GM23338 (cell line): ENCODE measurements at regions not wholly inside any gene's neighbourhood (a gene's known extent, or its start where the extent isn't known, plus 50 kb on each side); places are given as distances from the start of the nearest gene placed in this dataset.

ENCODE experiments used
- ATAC-seq: fragments of 200-7000 bp; cut with Tn5 transposase; 3 replicates; pipeline ENCODE4 v1.9.1; 2020
- DNase-seq: peaks from one replicate; pipeline ENCODE4 v3.0.0-alpha.2; 2015; ENCODE audit warnings: low spot score
- H2AFZ ChIP-seq: fragments of 200-600 bp; sonication (generic); 2 replicates; pipeline ENCODE4 v1.8.0; 2016; ENCODE audit warnings: antibody characterized with exemption, mild to moderate bottlenecking, moderate library complexity
- H3F3A ChIP-seq: fragments of 200-600 bp; sonication (generic); replicated peaks from 2 replicates; pipeline ENCODE4 v1.8.0; 2017; ENCODE audit warnings: antibody characterized with exemption, mixed run types, low read depth
- H3K27ac ChIP-seq: fragments of 200-600 bp; sonication (generic); 2 replicates; pipeline ENCODE4 v1.6.1; 2016; ENCODE audit warnings: low read depth
- H3K27me3 ChIP-seq: fragments of 200-600 bp; sonication (generic); 2 replicates; pipeline ENCODE4 v1.8.0; 2016; ENCODE audit warnings: mild to moderate bottlenecking, mixed run types, moderate library complexity; ENCODE audit not compliant: insufficient read depth
- H3K36me3 ChIP-seq: fragments of 200-600 bp; sonication (generic); 2 replicates; pipeline ENCODE4 v1.8.0; 2016; ENCODE audit warnings: mild to moderate bottlenecking; ENCODE audit not compliant: insufficient read depth
- H3K4me1 ChIP-seq: fragments of 200-600 bp; sonication (generic); 2 replicates; pipeline ENCODE4 v1.8.0; 2016; ENCODE audit warnings: mild to moderate bottlenecking, moderate library complexity; ENCODE audit not compliant: insufficient read depth
- H3K4me2 ChIP-seq: fragments of 200-600 bp; sonication (generic); 2 replicates; pipeline ENCODE4 v1.7.1; 2017; ENCODE audit warnings: mixed run types
- H3K4me3 ChIP-seq: fragments of 200-600 bp; sonication (generic); 2 replicates; pipeline ENCODE4 v1.6.1; 2016; ENCODE audit warnings: mixed run types
- H3K79me2 ChIP-seq: fragments of 200-600 bp; sonication (generic); replicated peaks from 2 replicates; pipeline ENCODE4 v1.8.0; 2017; ENCODE audit warnings: mild to moderate bottlenecking; ENCODE audit not compliant: insufficient read depth
- H3K9me2 ChIP-seq: fragments of 200-600 bp; sonication (generic); 2 replicates; pipeline ENCODE4 v1.8.0; 2017; ENCODE audit not compliant: insufficient read depth
- H4K20me1 ChIP-seq: fragments of 200-600 bp; sonication (generic); replicated peaks from 2 replicates; pipeline ENCODE4 v1.8.0; 2017; ENCODE audit warnings: mild to moderate bottlenecking; ENCODE audit not compliant: insufficient read depth
- H3K27ac Mint-ChIP-seq: 2 replicates; pipeline ENCODE4 v1.8.0; 2020; ENCODE audit warnings: inconsistent platforms, mild to moderate bottlenecking, moderate library complexity, mixed read lengths
- H3K27me3 Mint-ChIP-seq: 3 replicates; pipeline ENCODE4 v1.8.0; 2022; ENCODE audit warnings: low read depth, mild to moderate bottlenecking, moderate library complexity, mixed read lengths, inconsistent platforms; ENCODE audit not compliant: insufficient read depth, poor library complexity
- H3K36me3 Mint-ChIP-seq: 3 replicates; pipeline ENCODE4 v1.8.0; 2021; ENCODE audit warnings: low read depth, mild to moderate bottlenecking, inconsistent platforms, moderate library complexity, mixed read lengths
- H3K4me1 Mint-ChIP-seq: 3 replicates; pipeline ENCODE4 v1.8.0; 2020; ENCODE audit warnings: mild to moderate bottlenecking, inconsistent platforms, mixed read lengths
- H3K4me3 Mint-ChIP-seq: 3 replicates; pipeline ENCODE4 v1.8.0; 2021; ENCODE audit warnings: moderate library complexity, mild to moderate bottlenecking, inconsistent platforms, mixed read lengths
- H3K9me3 Mint-ChIP-seq: 3 replicates; pipeline ENCODE4 v1.8.0; 2020; ENCODE audit warnings: moderate library complexity, mild to moderate bottlenecking, inconsistent platforms, mixed read lengths
- CREB1 ChIP-seq: fragments of 250-450 bp; sonication (Bioruptor Pico); IDR thresholded peaks from 2 replicates; pipeline ENCODE4 v1.5.0; 2020; ENCODE audit warnings: low read depth, mild to moderate bottlenecking, moderate library complexity
- EZH2 ChIP-seq: fragments of 200-600 bp; sonication (generic); IDR thresholded peaks from one replicate; pipeline ENCODE4 v1.8.0; 2017; ENCODE audit warnings: antibody characterized with exemption, mild to moderate bottlenecking, low read depth; ENCODE audit not compliant: unreplicated experiment
- EZH2phosphoT487 ChIP-seq: fragments of 200-600 bp; sonication (generic); IDR thresholded peaks from one replicate; pipeline ENCODE4 v1.8.1; 2018; ENCODE audit warnings: antibody characterized with exemption; ENCODE audit not compliant: unreplicated experiment
- JUNB ChIP-seq: IDR thresholded peaks from one replicate; pipeline ENCODE4 v1.6.1; 2016; ENCODE audit warnings: antibody characterized with exemption; ENCODE audit not compliant: unreplicated experiment
- NANOG ChIP-seq: IDR thresholded peaks from 2 replicates; pipeline ENCODE4 v1.6.1; 2016; ENCODE audit warnings: antibody characterized with exemption, borderline replicate concordance
- POLR2AphosphoS5 ChIP-seq: IDR thresholded peaks from 2 replicates; pipeline ENCODE4 v1.6.1; 2016; ENCODE audit warnings: antibody characterized with exemption, low read depth
- STAT1 ChIP-seq: IDR thresholded peaks from one replicate; pipeline ENCODE4 v1.6.1; 2016; ENCODE audit warnings: antibody characterized with exemption; ENCODE audit not compliant: unreplicated experiment
- ZNF114 ChIP-seq: fragments of 250-450 bp; sonication (Bioruptor Pico); IDR thresholded peaks from 2 replicates; pipeline ENCODE4 v1.5.0; 2020; ENCODE audit warnings: mild to moderate bottlenecking, moderate library complexity
- ZNF331 ChIP-seq: fragments of 250-450 bp; sonication (Bioruptor Pico); IDR thresholded peaks from 2 replicates; pipeline ENCODE4 v1.5.0; 2020; ENCODE audit warnings: low read depth, mild to moderate bottlenecking, moderate library complexity
- TF ChIP-seq, protein P1 (sequence below): IDR thresholded peaks from 2 replicates; pipeline ENCODE4 v1.6.1; 2016; ENCODE audit warnings: antibody characterized with exemption
- TF ChIP-seq, protein P2 (sequence below): IDR thresholded peaks from one replicate; pipeline ENCODE4 v1.6.1; 2018; ENCODE audit warnings: antibody characterized with exemption; ENCODE audit not compliant: unreplicated experiment
- TF ChIP-seq, protein P3 (sequence below): fragments of 250-450 bp; sonication (Bioruptor Pico); IDR thresholded peaks from 2 replicates; pipeline ENCODE4 v1.5.0; 2020; ENCODE audit warnings: mild to moderate bottlenecking, moderate library complexity
- TF ChIP-seq, protein P4 (sequence below), 2 experiments: fragments of 200-600 bp in 1 of 2; sonication (generic) in 1 of 2; conservative IDR thresholded peaks; 2 replicates each; pipeline versions ENCODE4 v1.5.1 to v1.6.1; 2016 to 2017; ENCODE audit warnings: antibody characterized with exemption in 2 of 2, low read depth in 2 of 2, mild to moderate bottlenecking in 2 of 2, moderate library complexity in 1 of 2

DNA sequence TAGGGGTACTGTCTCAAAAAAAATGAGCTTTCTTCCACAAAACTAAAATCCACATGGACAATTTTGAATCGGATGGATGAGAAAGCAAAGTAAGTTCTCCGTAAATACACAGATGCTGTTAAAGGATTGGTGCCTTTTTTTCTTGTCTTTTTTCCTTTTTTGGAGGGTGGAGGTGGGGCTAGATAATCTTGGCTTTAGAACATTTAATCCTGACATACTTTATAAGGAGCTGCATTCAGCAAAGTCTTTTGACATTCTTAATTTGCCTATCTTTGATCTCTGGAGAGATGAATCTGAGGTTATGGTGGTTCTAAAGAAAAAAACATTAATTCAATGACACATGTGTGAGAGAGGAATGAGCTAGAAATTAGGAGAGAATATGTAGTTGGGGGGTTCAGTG, 312.3 kb upstream of the KCNJ16 start:
- Histone ChIP-seq H3K27me3 (no peaks in the 10 kb centered on the region), H3K9me2 (no peaks in the 10 kb centered on the region), H3F3A (no peaks in the 10 kb centered on the region), H3K79me2 (no peaks in the 10 kb centered on the region), H4K20me1 (no peaks in the 10 kb centered on the region), H3K4me2 (no peak overlapping the region), H3K36me3 (no peaks in the 10 kb centered on the region), H3K4me3 (no peak overlapping the region), H2AFZ (no peak overlapping the region), H3K27ac (no peak overlapping the region), H3K4me1 (no peaks in the 10 kb centered on the region; the same call in 1 of the 2 replicates)
- Mint-ChIP-seq H3K4me3 (no peak overlapping the region), H3K4me1 (peaks cover 3% of the 10 kb centered on the region; the same call in 2 of the 3 replicates), H3K27ac (no peak overlapping the region), H3K9me3 (no peaks in the 10 kb centered on the region), H3K36me3 (no peaks in the 10 kb centered on the region), H3K27me3 (no peaks in the 10 kb centered on the region)
- DNase-seq (no peak), ATAC-seq (no peak)
- TF ChIP-seq, protein P1, sequence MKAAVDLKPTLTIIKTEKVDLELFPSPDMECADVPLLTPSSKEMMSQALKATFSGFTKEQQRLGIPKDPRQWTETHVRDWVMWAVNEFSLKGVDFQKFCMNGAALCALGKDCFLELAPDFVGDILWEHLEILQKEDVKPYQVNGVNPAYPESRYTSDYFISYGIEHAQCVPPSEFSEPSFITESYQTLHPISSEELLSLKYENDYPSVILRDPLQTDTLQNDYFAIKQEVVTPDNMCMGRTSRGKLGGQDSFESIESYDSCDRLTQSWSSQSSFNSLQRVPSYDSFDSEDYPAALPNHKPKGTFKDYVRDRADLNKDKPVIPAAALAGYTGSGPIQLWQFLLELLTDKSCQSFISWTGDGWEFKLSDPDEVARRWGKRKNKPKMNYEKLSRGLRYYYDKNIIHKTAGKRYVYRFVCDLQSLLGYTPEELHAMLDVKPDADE, result no peak
- TF ChIP-seq EZH2 (no peak), CREB1 (CRISPR knock-in tag) (no peak), ZNF331 (CRISPR knock-in tag) (no peak), JUNB (no peak), POLR2AphosphoS5 (no peak), NANOG (no peak), EZH2phosphoT487 (no peak), ZNF114 (no peak), STAT1 (no peak)
- TF ChIP-seq, protein P2, sequence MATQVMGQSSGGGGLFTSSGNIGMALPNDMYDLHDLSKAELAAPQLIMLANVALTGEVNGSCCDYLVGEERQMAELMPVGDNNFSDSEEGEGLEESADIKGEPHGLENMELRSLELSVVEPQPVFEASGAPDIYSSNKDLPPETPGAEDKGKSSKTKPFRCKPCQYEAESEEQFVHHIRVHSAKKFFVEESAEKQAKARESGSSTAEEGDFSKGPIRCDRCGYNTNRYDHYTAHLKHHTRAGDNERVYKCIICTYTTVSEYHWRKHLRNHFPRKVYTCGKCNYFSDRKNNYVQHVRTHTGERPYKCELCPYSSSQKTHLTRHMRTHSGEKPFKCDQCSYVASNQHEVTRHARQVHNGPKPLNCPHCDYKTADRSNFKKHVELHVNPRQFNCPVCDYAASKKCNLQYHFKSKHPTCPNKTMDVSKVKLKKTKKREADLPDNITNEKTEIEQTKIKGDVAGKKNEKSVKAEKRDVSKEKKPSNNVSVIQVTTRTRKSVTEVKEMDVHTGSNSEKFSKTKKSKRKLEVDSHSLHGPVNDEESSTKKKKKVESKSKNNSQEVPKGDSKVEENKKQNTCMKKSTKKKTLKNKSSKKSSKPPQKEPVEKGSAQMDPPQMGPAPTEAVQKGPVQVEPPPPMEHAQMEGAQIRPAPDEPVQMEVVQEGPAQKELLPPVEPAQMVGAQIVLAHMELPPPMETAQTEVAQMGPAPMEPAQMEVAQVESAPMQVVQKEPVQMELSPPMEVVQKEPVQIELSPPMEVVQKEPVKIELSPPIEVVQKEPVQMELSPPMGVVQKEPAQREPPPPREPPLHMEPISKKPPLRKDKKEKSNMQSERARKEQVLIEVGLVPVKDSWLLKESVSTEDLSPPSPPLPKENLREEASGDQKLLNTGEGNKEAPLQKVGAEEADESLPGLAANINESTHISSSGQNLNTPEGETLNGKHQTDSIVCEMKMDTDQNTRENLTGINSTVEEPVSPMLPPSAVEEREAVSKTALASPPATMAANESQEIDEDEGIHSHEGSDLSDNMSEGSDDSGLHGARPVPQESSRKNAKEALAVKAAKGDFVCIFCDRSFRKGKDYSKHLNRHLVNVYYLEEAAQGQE, result no peak
- TF ChIP-seq, protein P3, sequence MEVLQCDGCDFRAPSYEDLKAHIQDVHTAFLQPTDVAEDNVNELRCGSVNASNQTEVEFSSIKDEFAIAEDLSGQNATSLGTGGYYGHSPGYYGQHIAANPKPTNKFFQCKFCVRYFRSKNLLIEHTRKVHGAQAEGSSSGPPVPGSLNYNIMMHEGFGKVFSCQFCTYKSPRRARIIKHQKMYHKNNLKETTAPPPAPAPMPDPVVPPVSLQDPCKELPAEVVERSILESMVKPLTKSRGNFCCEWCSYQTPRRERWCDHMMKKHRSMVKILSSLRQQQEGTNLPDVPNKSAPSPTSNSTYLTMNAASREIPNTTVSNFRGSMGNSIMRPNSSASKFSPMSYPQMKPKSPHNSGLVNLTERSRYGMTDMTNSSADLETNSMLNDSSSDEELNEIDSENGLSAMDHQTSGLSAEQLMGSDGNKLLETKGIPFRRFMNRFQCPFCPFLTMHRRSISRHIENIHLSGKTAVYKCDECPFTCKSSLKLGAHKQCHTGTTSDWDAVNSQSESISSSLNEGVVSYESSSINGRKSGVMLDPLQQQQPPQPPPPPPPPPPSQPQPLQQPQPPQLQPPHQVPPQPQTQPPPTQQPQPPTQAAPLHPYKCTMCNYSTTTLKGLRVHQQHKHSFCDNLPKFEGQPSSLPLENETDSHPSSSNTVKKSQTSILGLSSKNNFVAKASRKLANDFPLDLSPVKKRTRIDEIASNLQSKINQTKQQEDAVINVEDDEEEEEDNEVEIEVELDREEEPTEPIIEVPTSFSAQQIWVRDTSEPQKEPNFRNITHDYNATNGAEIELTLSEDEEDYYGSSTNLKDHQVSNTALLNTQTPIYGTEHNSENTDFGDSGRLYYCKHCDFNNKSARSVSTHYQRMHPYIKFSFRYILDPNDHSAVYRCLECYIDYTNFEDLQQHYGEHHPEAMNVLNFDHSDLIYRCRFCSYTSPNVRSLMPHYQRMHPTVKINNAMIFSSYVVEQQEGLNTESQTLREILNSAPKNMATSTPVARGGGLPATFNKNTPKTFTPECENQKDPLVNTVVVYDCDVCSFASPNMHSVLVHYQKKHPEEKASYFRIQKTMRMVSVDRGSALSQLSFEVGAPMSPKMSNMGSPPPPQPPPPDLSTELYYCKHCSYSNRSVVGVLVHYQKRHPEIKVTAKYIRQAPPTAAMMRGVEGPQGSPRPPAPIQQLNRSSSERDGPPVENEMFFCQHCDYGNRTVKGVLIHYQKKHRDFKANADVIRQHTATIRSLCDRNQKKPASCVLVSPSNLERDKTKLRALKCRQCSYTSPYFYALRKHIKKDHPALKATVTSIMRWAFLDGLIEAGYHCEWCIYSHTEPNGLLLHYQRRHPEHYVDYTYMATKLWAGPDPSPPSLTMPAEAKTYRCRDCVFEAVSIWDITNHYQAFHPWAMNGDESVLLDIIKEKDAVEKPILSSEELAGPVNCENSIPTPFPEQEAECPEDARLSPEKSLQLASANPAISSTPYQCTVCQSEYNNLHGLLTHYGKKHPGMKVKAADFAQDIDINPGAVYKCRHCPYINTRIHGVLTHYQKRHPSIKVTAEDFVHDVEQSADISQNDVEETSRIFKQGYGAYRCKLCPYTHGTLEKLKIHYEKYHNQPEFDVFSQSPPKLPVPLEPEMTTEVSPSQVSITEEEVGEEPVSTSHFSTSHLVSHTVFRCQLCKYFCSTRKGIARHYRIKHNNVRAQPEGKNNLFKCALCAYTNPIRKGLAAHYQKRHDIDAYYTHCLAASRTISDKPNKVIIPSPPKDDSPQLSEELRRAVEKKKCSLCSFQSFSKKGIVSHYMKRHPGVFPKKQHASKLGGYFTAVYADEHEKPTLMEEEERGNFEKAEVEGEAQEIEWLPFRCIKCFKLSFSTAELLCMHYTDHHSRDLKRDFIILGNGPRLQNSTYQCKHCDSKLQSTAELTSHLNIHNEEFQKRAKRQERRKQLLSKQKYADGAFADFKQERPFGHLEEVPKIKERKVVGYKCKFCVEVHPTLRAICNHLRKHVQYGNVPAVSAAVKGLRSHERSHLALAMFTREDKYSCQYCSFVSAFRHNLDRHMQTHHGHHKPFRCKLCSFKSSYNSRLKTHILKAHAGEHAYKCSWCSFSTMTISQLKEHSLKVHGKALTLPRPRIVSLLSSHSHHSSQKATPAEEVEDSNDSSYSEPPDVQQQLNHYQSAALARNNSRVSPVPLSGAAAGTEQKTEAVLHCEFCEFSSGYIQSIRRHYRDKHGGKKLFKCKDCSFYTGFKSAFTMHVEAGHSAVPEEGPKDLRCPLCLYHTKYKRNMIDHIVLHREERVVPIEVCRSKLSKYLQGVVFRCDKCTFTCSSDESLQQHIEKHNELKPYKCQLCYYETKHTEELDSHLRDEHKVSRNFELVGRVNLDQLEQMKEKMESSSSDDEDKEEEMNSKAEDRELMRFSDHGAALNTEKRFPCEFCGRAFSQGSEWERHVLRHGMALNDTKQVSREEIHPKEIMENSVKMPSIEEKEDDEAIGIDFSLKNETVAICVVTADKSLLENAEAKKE, result no peak
- TF ChIP-seq, protein P4, sequence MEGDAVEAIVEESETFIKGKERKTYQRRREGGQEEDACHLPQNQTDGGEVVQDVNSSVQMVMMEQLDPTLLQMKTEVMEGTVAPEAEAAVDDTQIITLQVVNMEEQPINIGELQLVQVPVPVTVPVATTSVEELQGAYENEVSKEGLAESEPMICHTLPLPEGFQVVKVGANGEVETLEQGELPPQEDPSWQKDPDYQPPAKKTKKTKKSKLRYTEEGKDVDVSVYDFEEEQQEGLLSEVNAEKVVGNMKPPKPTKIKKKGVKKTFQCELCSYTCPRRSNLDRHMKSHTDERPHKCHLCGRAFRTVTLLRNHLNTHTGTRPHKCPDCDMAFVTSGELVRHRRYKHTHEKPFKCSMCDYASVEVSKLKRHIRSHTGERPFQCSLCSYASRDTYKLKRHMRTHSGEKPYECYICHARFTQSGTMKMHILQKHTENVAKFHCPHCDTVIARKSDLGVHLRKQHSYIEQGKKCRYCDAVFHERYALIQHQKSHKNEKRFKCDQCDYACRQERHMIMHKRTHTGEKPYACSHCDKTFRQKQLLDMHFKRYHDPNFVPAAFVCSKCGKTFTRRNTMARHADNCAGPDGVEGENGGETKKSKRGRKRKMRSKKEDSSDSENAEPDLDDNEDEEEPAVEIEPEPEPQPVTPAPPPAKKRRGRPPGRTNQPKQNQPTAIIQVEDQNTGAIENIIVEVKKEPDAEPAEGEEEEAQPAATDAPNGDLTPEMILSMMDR (conservative IDR thresholded peaks at IDR 0.05; ENCODE audit: low read depth in 2 of 2), result no peak
